Non-pigmented ciliary epithelial cell (primary cell): ENCODE measurements at regions not wholly inside any gene's neighbourhood (a gene's known extent, or its start where the extent isn't known, plus 50 kb on each side); places are given as distances from the start of the nearest gene placed in this dataset.
A peak's percentile ranks its signal among the peaks of the same experiment; 100 is the strongest.
"Not testable (repeated sequence)": the region's sequence is repeated elsewhere in the genome, so short reads cannot be mapped to it uniquely, and the experiment has no call there.

Experiments used
- DNase-seq: peaks from one replicate; pipeline ENCODE4 v3.0.0-alpha.2; 2010; ENCODE audit warnings: low read depth

- DNase-seq: no peak
These were observed 385.5 kb downstream of the SEC14L1 start for GRCh38 chr17:77526259-77526711.

DNA sequence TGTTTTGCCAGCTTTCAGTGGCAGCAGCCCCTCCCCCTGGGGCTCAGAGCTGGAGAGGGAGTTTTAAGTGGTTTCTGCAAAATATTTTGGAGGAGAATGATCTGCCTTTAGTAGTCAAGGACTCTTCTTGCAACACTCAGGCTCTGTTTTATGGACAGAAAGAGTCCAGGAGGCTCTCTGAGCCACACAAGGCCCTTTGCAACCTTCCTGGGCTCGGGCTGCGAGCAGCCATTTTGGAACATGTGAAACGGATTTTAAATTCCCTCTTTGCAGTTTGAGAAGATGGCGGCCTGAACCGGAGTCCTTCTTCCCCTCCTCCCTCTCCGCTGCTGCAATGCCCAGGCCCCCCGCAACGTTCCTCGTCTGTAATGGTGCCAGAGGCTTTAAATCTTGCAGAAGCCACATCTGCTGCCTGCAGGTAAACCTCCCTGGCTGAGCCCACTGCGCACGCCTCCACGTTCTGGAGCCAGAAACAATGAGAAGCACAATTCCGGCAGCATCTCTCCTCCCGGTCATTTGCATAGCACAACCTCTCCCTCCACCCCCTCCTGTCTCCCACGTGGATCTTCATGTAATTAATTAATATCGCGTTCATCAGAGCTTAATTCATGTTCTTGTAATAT, 386.1 kb downstream of the SEC14L1 start:
- DNase-seq: no peak

DNA sequence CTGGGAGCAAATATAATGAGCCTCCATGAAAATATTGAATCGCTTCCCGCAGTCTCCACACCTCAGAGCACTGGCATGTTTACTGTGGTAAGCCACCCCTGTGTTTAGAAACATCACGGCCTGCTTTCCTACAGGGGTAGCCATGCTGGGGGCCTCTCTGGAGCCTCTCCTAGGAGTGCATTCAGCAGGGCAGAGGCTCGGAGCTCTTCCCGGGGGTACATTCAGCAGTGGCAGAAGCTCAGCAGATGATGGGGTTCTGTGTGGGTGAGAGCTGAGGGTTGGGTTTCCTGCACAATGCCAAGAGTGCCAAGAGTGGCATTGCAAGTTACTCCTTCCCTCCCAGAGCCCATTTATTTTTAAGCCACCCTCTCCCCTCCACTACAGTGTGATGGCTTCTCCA, 386.6 kb downstream of the SEC14L1 start:
- no peak for DNase-seq

- no peak for DNase-seq
These were observed 387.2 kb downstream of the SEC14L1 start for GRCh38 chr17:77527836-77528505.

DNA sequence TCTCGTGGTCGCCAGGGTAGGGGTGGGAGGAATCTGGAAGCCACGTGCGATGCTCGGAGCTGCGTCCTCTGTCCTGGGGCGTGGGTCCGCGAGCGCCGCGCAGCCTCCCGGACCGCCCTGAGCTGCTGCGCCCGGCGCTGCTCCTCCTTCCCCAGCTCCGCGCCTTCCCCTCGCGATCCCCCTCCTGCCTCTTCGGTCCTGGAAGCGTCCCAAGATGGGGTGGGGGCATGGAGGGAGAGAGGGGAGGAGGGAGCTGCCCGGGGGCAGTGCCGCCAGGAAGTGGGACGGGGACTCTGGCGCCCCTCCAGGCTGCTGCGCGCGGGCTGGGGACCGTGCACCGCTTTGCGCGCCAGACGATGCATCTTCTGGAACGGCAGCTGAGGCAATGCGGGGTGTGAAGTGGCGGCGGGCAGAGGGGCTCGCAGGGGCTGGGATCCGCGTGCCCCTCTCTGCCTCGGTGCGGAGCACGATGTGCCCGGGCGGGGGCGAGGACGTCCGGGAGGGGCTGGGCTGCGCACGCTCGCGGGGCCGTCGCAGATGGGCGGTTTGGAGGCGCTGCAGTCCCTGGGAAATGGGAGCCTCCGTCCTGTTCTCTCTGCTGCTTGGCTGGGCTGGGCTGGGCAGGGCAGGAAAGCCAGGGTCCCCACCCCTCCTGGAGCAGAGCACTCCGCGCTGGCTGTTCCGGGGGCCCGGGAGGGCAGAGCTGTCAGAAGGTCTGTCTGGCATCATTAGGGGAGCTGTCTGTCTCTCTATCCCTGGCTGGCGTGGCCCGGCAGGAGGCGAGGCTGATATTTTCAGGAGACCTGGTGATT, 388.0 kb downstream of the SEC14L1 start:
- no peak for DNase-seq

DNA sequence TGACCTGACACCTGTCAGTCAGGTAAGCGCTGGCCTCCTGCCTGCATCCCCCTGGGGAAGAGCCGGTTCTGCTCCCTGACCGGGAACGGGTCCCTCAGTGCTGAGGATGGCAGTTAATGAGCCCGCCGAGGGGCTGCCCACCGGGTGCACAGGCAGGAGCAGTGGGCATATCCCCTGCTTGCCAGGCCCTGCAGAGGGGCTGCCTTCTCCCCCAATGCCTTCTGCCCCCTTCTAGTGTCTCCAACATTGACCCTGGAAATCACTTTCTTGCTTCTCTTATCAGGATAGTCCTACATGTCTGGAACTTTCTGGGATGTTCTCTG, 388.5 kb downstream of the SEC14L1 start:
- no peak for DNase-seq

- DNase-seq: no peak
These were observed 389.8 kb downstream of the SEC14L1 start for GRCh38 chr17:77530591-77530990.

GRCh38 chr17:77531002-77531401, 390.2 kb downstream of the SEC14L1 start:
- DNase-seq: no peak

DNA sequence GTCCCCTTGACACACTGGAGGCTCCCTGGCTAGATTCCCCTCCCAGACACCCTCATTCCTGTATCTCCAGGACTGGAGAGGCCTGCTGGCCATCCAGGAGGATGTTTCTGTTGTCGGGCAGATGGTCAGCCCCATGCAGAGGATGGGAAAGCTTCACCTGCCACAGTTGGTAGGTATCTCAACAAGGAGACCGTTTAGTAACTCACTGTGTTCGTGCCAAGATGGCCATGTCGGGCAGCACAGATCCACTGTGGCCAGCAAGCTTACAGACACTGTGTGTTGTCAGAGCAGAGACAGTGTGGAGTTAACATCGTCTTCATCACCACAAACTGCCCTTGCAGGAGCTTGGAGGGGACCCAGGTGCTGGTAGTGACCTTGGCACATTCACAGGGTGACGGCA, 390.9 kb downstream of the SEC14L1 start:
- DNase-seq: no peak

GRCh38 chr17:77533697-77534096, 392.9 kb downstream of the SEC14L1 start:
- not testable (repeated sequence) for DNase-seq

GRCh38 chr17:77534137-77534536, 393.4 kb downstream of the SEC14L1 start:
- no peak for DNase-seq

DNA sequence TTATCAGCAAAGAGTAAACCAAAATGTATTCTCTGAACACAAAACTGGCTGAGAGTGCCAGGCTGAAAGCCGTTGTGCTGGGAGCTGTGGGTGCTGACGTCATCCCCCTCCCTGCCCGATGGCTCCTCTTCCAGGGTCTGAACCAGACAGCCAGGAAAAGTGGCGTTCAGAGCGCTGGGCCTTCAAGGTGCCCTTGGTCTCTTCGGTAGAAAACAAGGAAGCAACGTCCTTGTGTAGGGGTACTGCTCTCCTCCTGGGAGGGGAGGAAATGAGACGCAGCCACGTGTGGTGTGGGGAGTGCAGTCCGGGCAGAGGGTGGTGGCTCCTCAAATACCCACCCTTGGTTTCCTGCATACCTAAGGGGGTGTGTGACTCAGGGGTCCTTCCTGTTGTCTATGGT, 394.7 kb downstream of the SEC14L1 start:
- no peak for DNase-seq

GRCh38 chr17:77535892-77536291, 395.1 kb downstream of the SEC14L1 start:
- no peak for DNase-seq

DNA sequence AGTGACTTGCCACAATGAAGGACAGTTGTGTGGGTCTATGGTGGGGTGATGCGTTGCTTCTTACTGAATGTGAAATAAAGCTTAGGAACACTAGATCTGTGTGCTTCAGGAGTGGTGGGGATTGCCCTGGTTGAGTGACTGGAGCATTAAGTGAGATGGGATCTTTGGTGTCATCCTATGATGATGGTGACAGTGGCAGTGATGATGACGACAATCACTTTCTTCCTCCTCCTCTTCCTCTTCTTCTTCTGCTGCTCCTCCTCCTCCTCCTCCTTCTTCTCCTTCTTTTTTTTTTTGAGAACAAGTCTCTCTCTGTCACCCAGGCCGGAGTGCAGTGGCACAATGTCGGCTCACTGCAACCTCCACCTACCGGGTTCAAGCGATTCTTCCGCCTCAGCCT, 396.8 kb downstream of the SEC14L1 start:
- no peak for DNase-seq

DNA sequence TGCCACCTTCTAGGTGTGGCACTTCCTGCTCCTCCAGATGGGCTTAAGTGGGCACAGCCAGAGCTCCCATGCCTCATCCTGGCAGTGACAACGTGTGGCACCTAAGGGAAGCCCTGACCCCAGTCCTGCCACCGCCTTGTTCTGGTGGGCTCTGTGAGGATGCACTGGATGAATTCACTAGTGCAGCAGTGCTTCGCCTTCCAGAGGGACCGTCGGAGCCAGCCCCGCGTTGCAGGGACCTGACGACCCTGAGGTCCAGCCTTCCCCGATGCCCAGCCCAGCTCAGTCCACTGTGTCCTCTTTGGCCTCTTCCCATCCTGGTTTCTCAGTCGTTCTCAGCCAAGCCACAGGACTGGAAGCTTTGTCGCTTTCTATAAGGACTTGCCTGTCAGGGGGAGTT, 399.8 kb downstream of the SEC14L1 start:
- DNase-seq: no peak

DNA sequence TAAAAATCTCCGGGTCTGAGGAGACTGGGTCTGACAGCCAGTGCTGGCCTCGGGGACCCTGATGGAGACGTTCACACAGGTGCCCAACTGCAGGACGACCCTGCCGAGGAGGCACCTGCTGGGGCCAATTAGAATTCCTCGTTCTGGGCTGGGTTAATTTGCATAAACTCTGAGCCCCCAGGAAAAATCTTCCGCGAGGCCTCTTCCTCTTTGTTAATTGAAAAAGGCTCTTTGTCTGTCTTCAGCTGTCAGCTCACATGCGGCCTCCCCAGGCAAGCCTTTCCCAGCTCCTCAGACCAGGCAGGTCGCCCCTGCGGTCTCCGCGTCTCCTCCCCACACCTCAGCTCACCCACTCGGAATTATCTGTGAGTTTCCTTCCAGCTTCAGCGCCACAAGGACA, 400.2 kb downstream of the SEC14L1 start:
- DNase-seq: no peak

- no peak for DNase-seq
These were observed 401.2 kb downstream of the SEC14L1 start for GRCh38 chr17:77542011-77542410.

- DNase-seq: peak; percentile 45
These were observed 402.1 kb downstream of the SEC14L1 start for GRCh38 chr17:77542551-77543490.

- DNase-seq: no peak
These were observed 403.0 kb downstream of the SEC14L1 start for GRCh38 chr17:77543801-77544200.

- DNase-seq: no peak
These were observed 403.8 kb downstream of the SEC14L1 start for GRCh38 chr17:77544347-77545110.

GRCh38 chr17:77546772-77547241, 406.0 kb downstream of the SEC14L1 start:
- no peak for DNase-seq
